ENCODE measurements at regions not wholly inside any gene's neighbourhood (a gene's known extent, or its start where the extent isn't known, plus 50 kb on each side); places are given as distances from the start of the nearest gene placed in this dataset.
"Not testable (repeated sequence)": the region's sequence is repeated elsewhere in the genome, so short reads cannot be mapped to it uniquely, and the experiment has no call there.

DNA sequence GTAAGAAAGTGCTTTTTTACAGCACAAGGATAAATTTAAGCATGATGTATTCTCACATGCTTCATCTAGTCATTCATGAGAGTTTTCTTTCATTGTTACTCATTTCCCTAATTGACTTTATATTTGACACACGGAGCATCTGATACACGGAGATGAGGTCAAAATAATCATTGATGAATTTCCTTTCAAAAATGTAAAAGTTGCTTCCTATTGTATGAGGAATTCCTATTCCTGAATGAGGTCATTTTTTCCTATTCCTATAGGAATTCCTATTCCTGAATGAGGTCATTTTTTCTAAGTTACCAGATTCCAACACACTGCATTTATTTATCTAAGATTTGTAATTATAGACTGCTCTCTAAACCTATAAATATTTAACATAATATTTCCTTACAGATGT lies 316.7 kb upstream of the KITLG start:
- TF ChIP-seq, protein P1, sequence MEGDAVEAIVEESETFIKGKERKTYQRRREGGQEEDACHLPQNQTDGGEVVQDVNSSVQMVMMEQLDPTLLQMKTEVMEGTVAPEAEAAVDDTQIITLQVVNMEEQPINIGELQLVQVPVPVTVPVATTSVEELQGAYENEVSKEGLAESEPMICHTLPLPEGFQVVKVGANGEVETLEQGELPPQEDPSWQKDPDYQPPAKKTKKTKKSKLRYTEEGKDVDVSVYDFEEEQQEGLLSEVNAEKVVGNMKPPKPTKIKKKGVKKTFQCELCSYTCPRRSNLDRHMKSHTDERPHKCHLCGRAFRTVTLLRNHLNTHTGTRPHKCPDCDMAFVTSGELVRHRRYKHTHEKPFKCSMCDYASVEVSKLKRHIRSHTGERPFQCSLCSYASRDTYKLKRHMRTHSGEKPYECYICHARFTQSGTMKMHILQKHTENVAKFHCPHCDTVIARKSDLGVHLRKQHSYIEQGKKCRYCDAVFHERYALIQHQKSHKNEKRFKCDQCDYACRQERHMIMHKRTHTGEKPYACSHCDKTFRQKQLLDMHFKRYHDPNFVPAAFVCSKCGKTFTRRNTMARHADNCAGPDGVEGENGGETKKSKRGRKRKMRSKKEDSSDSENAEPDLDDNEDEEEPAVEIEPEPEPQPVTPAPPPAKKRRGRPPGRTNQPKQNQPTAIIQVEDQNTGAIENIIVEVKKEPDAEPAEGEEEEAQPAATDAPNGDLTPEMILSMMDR (conservative IDR thresholded peaks at IDR 0.05; ENCODE audit: control insufficient read depth, insufficient read depth, low read depth, low read length), result no peak
- no peak overlapping the region for H3K4me3 ChIP-seq (ENCODE audit: control insufficient read depth, low read depth, low read length)
- peak; percentile 67 for DNase-seq (ENCODE audit: low read depth)

DNA sequence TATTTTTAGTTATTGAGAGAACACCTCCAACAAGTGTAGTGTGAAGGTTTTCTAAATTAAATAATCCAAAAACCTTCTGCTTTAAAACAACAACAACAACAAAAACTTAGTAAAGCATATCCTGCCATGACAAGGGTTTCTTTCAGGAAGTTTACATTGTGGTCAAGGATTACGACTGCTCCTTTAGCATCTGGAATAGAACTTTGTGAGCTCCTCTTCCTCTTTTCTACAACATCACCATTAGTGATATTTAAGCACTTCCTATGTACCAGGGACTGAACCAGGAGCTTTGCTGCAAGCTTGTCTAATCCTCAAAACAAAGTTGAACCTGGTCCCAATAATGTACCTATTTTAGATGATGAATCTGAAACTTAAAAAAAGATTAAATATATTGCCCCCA lies 315.4 kb upstream of the KITLG start:
- no peak for DNase-seq (ENCODE audit: low read depth)
- TF ChIP-seq, protein P1 (conservative IDR thresholded peaks at IDR 0.05; ENCODE audit: control insufficient read depth, insufficient read depth, low read depth, low read length), result no peak
- no peak overlapping the region for H3K4me3 ChIP-seq (ENCODE audit: control insufficient read depth, low read depth, low read length)

DNA sequence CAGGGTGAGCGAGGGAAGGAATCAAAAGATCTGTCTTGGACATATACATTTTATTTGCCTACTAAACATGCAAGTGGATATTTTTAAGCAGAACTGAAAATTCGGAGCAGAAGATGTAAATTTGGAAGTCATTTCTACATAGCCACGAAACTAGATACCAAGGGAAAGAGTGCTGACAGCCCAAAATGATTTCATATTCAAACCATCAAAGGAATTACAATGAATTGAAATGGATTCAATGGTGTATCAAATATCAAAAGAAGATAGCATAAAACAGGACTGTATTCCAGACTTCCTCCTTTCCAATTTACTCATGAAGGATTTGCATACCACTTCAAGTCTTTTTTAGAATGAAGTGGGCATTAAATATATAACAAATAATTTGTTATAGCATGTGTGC lies 313.5 kb upstream of the KITLG start:
- H3K4me3 ChIP-seq (ENCODE audit: control insufficient read depth, low read depth, low read length), result no peak overlapping the region
- no peak for DNase-seq (ENCODE audit: low read depth)
- TF ChIP-seq, protein P1 (conservative IDR thresholded peaks at IDR 0.05; ENCODE audit: control insufficient read depth, insufficient read depth, low read depth, low read length), result no peak

DNA sequence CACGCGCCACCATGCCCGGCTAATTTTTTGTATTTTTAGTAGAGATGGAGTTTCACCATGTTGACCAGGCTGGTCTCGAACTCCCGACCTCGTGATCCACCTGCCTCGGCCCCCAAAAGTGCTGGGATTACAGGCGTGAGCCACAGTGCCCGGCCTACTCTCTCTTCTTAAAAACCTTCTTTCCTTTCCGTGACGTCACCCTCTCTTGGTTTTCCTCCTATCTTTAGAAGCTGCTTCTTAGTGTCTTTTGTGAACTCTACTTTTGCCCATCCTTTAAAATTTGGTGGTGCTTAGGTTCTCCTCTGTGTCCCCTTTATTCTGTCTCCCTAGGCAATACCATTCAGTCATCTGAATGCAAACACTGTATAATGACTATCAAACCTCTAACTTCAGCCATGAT lies 311.2 kb upstream of the KITLG start:
- not testable (repeated sequence) for DNase-seq (ENCODE audit: low read depth); H3K4me3 ChIP-seq (ENCODE audit: control insufficient read depth, low read depth, low read length)

DNA sequence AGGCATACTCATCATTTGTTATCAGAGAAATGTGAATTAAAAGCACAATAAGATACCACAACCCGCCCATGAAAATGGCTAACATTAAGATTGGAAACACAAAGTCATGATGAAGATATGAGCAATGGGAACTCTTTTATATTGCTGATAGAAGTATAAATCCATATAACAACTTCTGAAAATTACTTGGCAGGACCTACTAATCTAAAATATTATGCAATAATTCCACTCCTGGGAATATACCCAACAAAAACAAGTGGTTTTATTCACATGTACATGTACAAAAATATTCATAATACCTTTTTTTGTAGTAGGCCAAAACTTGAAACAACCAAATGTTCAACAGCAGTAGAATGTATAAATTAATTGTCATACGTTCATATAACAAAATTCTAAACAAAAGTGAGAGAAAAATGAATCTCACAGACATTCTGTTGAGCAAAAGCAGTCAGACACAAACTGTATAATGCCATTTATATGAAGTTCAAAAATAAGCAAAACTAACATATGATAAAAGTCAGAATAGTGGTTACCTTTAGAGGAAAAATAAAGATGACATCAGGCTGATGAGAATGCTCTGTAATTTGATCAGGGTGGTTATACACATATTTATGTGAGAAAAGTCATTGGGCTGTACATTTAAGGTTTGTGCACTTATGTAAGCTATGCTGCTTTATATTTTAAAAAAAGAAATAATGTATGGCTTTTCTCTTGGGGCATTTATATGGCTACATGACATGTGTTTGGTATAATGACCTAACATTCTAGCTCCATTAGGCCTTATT lies 309.2 kb upstream of the KITLG start:
- peak; percentile 65 for DNase-seq (ENCODE audit: low read depth)
- TF ChIP-seq, protein P1 (conservative IDR thresholded peaks at IDR 0.05; ENCODE audit: control insufficient read depth, insufficient read depth, low read depth, low read length), result no peak

DNA sequence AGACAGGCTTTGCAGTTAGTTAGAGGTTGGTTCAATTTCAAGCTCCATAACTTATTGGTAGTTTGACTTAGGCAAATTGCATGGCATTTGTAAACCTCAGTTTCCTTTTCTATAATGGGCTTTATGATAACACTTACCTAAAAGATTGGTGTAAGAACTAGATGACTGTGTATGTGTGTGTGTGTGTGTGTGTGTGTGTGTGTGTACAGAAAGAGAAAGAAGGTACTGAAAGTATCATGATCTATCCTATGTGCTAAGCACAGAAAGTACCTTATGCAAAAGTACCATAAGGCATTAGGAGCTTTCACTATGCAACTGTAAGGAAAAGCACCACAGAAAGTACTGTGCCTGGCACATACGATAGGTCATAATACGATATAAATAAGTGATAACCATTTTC lies 304.3 kb upstream of the KITLG start:
- DNase-seq (ENCODE audit: low read depth), result no peak
- no peak overlapping the region for H3K4me3 ChIP-seq (ENCODE audit: control insufficient read depth, low read depth, low read length)
- TF ChIP-seq, protein P1 (conservative IDR thresholded peaks at IDR 0.05; ENCODE audit: control insufficient read depth, insufficient read depth, low read depth, low read length), result no peak

More for the DNA sequence above, 309.2 kb upstream of the KITLG start:
- H3K4me3 ChIP-seq (ENCODE audit: control insufficient read depth, low read depth, low read length), result no peak overlapping the region

DNA sequence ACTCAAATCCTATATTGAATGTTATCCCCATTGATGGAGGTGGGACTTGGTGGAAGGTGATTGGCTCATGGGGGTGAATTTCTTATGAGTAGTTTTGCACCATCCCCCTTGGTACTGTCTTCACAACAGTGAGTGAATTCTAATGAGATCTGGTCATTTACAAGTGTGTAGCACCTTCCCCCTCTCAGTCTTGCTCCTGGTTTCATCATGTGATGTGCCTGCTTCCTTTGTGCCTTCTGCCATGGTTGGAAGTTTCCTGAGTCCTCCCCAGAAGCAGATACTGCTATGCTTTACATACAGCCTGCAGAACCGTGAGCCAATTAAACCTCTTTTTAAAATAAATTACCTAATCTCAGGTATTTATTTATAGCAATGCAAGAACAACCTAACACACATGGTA lies 302.4 kb upstream of the KITLG start:
- no peak overlapping the region for H3K4me3 ChIP-seq (ENCODE audit: control insufficient read depth, low read depth, low read length)
- TF ChIP-seq, protein P1 (conservative IDR thresholded peaks at IDR 0.05; ENCODE audit: control insufficient read depth, insufficient read depth, low read depth, low read length), result no peak
- no peak for DNase-seq (ENCODE audit: low read depth)

Data from fibroblast of mammary gland (primary cell).